Activated B cell treated with CpG ODN at 0.5 μM for 24 hours (primary cell): ENCODE measurements at regions not wholly inside any gene's neighbourhood (a gene's known extent, or its start where the extent isn't known, plus 50 kb on each side); places are given as distances from the start of the nearest gene placed in this dataset.
A peak's percentile ranks its signal among the peaks of the same experiment; 100 is the strongest.
"Not testable (repeated sequence)": the region's sequence is repeated elsewhere in the genome, so short reads cannot be mapped to it uniquely, and the experiment has no call there.

Source experiments
- ATAC-seq: fragments of 200-7000 bp; cut with Tn5 transposase; one replicate; pipeline ENCODE4 v1.10.0; 2021; ENCODE audit warnings: low read depth, mild to moderate bottlenecking, moderate library complexity
- CTCF ChIA-PET: fragments of 350-600 bp; sonication (Branson Sonifier 250); formaldehyde crosslinking; loops from one replicate; lab custom pipeline; 2021; ENCODE audit warnings: antibody characterized with exemption; lab: Charles Lee
- POLR2A ChIA-PET: fragments of 350-600 bp; sonication (Branson Sonifier 250); formaldehyde crosslinking; loops from one replicate; lab custom pipeline; 2021; ENCODE audit warnings: antibody characterized with exemption; lab: Charles Lee
- DNase-seq: peaks from one replicate; pipeline ENCODE4 v3.0.0; 2022
- H3K27ac Mint-ChIP-seq: one replicate; pipeline ENCODE4 v1.8.0; 2020; ENCODE audit warnings: mixed read lengths
- H3K27me3 Mint-ChIP-seq: one replicate; pipeline ENCODE4 v1.8.0; 2021; ENCODE audit warnings: mixed read lengths
- H3K36me3 Mint-ChIP-seq: one replicate; pipeline ENCODE4 v1.8.0; 2021; ENCODE audit warnings: low read depth, mixed read lengths
- H3K4me1 Mint-ChIP-seq: one replicate; pipeline ENCODE4 v1.8.0; 2021; ENCODE audit warnings: mixed read lengths
- H3K4me3 Mint-ChIP-seq: one replicate; pipeline ENCODE4 v1.8.0; 2020; ENCODE audit warnings: mild to moderate bottlenecking, mixed read lengths
- H3K9me3 Mint-ChIP-seq: one replicate; pipeline ENCODE4 v1.8.0; 2020; ENCODE audit warnings: mixed read lengths
- CTCF ChIP-seq: fragments of 200-600 bp; IDR thresholded peaks from one replicate; pipeline ENCODE4 v1.8.0; 2022; ENCODE audit warnings: antibody characterized with exemption, mild to moderate bottlenecking
- intact Hi-C: fragments of 100-400 bp; cut with micrococcal nuclease; formaldehyde crosslinking; loops from one replicate; pipeline ENCODE4 v1.15.1; 2024

GRCh38 chr15:44883199-44883877 lies 73.1 kb upstream of the TERB2 start:
- ChIA-PET CTCF (no interaction called here), POLR2A (no interaction called here)
- peak overlapping the region; percentile 55 for H3K27ac Mint-ChIP-seq
- H3K4me1 Mint-ChIP-seq: peaks cover 25% of the 10 kb centered on the region
- H3K27me3 Mint-ChIP-seq: no peaks in the 10 kb centered on the region
- ATAC-seq: no peak
- no peak for DNase-seq
- TF ChIP-seq CTCF: no peak
- H3K9me3 Mint-ChIP-seq: peaks cover 5% of the 10 kb centered on the region
- intact Hi-C loops: no loop called here
- peak overlapping the region; percentile 24 for H3K4me3 Mint-ChIP-seq
- H3K36me3 Mint-ChIP-seq: no peaks in the 10 kb centered on the region

DNA sequence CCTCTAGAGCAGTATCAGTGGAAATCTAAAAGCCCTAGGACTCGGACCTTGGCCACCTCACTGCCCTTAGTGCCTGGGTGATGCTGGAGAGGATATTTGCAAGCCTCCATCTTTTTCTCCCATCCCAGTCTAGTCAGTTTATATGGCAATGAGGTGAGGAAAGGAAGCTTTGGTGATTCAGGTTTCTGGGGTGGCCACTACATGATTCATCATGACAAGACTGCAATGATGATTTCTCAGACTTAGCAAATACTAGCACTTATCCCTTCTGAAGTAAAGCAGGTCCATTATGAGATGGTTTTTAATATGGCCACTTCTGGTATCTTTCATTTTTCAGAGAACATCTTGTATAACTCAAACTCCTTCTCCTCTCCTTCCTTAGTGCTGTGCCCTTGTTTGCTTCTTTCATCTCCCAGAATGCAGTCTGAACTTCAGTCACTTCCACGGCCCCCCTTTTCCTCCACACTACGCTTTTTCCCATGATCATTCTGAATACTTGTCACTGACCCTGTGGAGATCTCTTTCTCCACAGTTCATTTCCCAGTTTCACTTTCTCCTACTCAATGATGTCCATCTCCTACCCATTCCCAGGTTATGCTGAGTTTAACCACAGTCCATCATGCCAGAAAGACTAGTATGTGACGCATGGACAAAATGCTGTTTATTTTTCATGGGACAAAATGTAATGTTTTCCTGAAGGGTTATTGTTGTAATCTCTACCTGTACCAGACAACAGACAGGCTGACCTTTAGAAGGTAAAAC lies 57.4 kb upstream of the TERB2 start:
- H3K4me1 Mint-ChIP-seq, H3K9me3 Mint-ChIP-seq, POLR2A ChIA-PET, intact Hi-C loops, H3K27ac Mint-ChIP-seq, H3K27me3 Mint-ChIP-seq, CTCF ChIA-PET, H3K4me3 Mint-ChIP-seq, ATAC-seq, DNase-seq, H3K36me3 Mint-ChIP-seq: not testable (repeated sequence)

DNA sequence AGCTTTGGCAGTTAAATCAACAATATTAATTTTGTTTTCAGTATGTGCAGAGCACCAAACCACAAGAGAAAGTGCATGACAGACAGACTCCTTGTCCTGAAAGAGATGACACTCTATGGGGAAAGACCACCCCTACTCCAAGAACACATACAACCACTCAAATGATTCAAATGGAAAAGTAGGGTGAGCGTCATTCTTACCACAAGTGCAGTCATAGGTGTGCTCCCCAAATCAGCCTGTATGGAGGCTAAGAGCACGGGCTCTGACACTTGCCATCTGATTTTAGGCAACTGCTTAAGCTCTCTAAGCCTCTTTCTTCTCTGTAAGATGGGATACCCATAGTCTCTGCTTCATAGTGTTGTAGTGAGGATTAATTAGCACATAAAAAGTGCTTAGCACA lies 56.7 kb upstream of the TERB2 start:
- H3K9me3 Mint-ChIP-seq, H3K36me3 Mint-ChIP-seq, H3K4me3 Mint-ChIP-seq, DNase-seq, H3K27me3 Mint-ChIP-seq, intact Hi-C loops, CTCF ChIA-PET, H3K4me1 Mint-ChIP-seq, ATAC-seq, H3K27ac Mint-ChIP-seq: not testable (repeated sequence)
- POLR2A ChIA-PET: interaction anchor here (0.6 kb wide), 1 partner anchor 20 kb away, joined by 6 read pairs; no protein-coding TSS in a partner anchor

DNA sequence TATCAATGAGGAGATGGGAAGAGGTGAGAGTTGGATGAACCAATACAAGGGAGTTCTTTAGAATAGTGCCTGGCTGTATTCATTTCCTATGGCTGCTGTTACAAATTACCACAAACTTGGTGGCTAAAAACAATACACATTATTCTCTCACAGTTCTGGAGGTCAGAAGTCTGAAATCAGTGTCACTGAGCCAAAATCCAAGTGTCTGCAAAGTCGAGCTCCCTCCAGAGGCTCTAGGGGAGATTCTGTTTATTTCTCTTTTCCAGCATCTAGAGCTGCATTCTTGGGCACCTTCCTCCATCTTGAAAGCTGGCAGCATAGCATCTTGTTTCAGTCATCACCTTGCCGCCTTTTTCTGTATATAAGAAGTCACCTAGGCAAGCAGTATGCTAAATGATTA lies 55.7 kb upstream of the TERB2 start:
- H3K4me1 Mint-ChIP-seq, POLR2A ChIA-PET, intact Hi-C loops, H3K27ac Mint-ChIP-seq, H3K27me3 Mint-ChIP-seq, CTCF ChIA-PET, H3K9me3 Mint-ChIP-seq, H3K4me3 Mint-ChIP-seq, DNase-seq, H3K36me3 Mint-ChIP-seq, ATAC-seq: not testable (repeated sequence)

DNA sequence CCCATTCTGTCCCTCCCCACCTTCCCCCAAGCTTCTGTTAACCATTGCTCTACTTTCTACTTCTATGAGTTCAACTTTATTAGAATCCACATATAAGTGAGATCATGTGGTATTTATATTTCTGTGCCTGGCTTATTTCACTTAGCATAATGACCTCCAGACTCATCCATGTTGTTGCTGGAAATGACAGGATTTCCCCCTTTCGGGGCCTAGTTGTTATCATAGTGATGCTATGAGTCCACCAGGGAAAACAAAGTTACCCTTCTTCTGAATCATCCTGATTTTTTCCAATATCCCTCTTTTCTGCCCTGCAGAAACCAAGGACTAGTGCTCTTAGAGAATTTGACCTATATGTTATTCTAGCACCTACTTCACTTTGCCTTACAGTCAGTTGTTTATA lies 53.2 kb upstream of the TERB2 start:
- H3K27me3 Mint-ChIP-seq, H3K9me3 Mint-ChIP-seq, H3K27ac Mint-ChIP-seq, H3K4me1 Mint-ChIP-seq, CTCF ChIA-PET, ATAC-seq, H3K4me3 Mint-ChIP-seq, DNase-seq, H3K36me3 Mint-ChIP-seq, intact Hi-C loops: not testable (repeated sequence)
- POLR2A ChIA-PET: interaction anchor here (0.6 kb wide), 1 partner anchor 142 kb away, joined by 4 read pairs; no protein-coding TSS in a partner anchor

- H3K36me3 Mint-ChIP-seq, H3K27ac Mint-ChIP-seq, H3K4me1 Mint-ChIP-seq, intact Hi-C loops, H3K4me3 Mint-ChIP-seq, POLR2A ChIA-PET, DNase-seq, CTCF ChIA-PET, H3K27me3 Mint-ChIP-seq, ATAC-seq, H3K9me3 Mint-ChIP-seq: not testable (repeated sequence)
Observed at GRCh38 chr15:44904651-44905340, 51.7 kb upstream of the TERB2 start.
